Cardiac fibroblast (primary cell): ENCODE measurements at regions not wholly inside any gene's neighbourhood (a gene's known extent, or its start where the extent isn't known, plus 50 kb on each side); places are given as distances from the start of the nearest gene placed in this dataset.
A peak's percentile ranks its signal among the peaks of the same experiment; 100 is the strongest.

Experiments used
- DNase-seq, 2 donors: peaks; one replicate each; pipeline versions ENCODE4 v3.0.0 to v3.0.0-alpha.2; 2010; ENCODE audit warnings: low read depth in 2 of 2
- H3K4me3 ChIP-seq, 2 donors: replicated peaks in 1 of 2; 1 replicate in 1 of 2; 2 replicates in 1 of 2; pipeline ENCODE4 v1.5.1; 2011; ENCODE audit warnings: low read depth in 2 of 2, low read length in 2 of 2, mild to moderate bottlenecking in 2 of 2, moderate library complexity in 1 of 2
- CTCF ChIP-seq: IDR thresholded peaks from one replicate; pipeline ENCODE4 v1.5.1; 2011; ENCODE audit warnings: low read depth, mild to moderate bottlenecking, low read length, inconsistent platforms

GRCh38 chr18:77608807-77609206 is 359.2 kb downstream of the GALR1 start:
- no peak for TF ChIP-seq CTCF
- DNase-seq: no peak
- no peak overlapping the region for H3K4me3 ChIP-seq

GRCh38 chr18:77617694-77618093 is 368.0 kb downstream of the GALR1 start:
- TF ChIP-seq CTCF: no peak
- no peak for DNase-seq
- H3K4me3 ChIP-seq: no peak overlapping the region

GRCh38 chr18:77619525-77619924 is 369.9 kb downstream of the GALR1 start:
- no peak for DNase-seq
- no peak for TF ChIP-seq CTCF
- H3K4me3 ChIP-seq: no peak overlapping the region

- no peak overlapping the region for H3K4me3 ChIP-seq
- no peak for TF ChIP-seq CTCF
- DNase-seq: no peak
These were observed 372.5 kb downstream of the GALR1 start for GRCh38 chr18:77622009-77622692.

GRCh38 chr18:77632758-77633157 is 383.1 kb downstream of the GALR1 start:
- no peak overlapping the region for H3K4me3 ChIP-seq
- TF ChIP-seq CTCF: no peak
- no peak for DNase-seq

- no peak for TF ChIP-seq CTCF
- DNase-seq: no peak
- no peak overlapping the region for H3K4me3 ChIP-seq
These were observed 384.8 kb downstream of the GALR1 start for GRCh38 chr18:77634494-77634893.

- peak in 1 of 2 donors; percentile 65 for DNase-seq
- no peak for TF ChIP-seq CTCF
- no peak overlapping the region for H3K4me3 ChIP-seq
These were observed 385.8 kb downstream of the GALR1 start for GRCh38 chr18:77635451-77635850.
